Fibroblast of mammary gland (primary cell): ENCODE measurements at regions not wholly inside any gene's neighbourhood (a gene's known extent, or its start where the extent isn't known, plus 50 kb on each side); places are given as distances from the start of the nearest gene placed in this dataset.

ENCODE experiments used
- DNase-seq: peaks from one replicate; pipeline ENCODE4 v3.0.0-alpha.2; 2010; ENCODE audit warnings: low read depth
- H3K4me3 ChIP-seq: 2 replicates; pipeline ENCODE4 v1.5.1; 2011; ENCODE audit warnings: low read depth, mild to moderate bottlenecking, low read length, moderate library complexity; ENCODE audit not compliant: control insufficient read depth
- TF ChIP-seq, protein P1 (sequence below): conservative IDR thresholded peaks from 2 replicates; pipeline ENCODE4 v1.5.1; 2011; ENCODE audit warnings: low read depth, low read length, inconsistent platforms; ENCODE audit not compliant: control insufficient read depth, insufficient read depth

GRCh38 chr2:145038041-145038525 lies 518.2 kb upstream of the ZEB2 start:
- H3K4me3 ChIP-seq, result no peak overlapping the region
- TF ChIP-seq, protein P1, sequence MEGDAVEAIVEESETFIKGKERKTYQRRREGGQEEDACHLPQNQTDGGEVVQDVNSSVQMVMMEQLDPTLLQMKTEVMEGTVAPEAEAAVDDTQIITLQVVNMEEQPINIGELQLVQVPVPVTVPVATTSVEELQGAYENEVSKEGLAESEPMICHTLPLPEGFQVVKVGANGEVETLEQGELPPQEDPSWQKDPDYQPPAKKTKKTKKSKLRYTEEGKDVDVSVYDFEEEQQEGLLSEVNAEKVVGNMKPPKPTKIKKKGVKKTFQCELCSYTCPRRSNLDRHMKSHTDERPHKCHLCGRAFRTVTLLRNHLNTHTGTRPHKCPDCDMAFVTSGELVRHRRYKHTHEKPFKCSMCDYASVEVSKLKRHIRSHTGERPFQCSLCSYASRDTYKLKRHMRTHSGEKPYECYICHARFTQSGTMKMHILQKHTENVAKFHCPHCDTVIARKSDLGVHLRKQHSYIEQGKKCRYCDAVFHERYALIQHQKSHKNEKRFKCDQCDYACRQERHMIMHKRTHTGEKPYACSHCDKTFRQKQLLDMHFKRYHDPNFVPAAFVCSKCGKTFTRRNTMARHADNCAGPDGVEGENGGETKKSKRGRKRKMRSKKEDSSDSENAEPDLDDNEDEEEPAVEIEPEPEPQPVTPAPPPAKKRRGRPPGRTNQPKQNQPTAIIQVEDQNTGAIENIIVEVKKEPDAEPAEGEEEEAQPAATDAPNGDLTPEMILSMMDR, result no peak
- DNase-seq, result no peak

DNA sequence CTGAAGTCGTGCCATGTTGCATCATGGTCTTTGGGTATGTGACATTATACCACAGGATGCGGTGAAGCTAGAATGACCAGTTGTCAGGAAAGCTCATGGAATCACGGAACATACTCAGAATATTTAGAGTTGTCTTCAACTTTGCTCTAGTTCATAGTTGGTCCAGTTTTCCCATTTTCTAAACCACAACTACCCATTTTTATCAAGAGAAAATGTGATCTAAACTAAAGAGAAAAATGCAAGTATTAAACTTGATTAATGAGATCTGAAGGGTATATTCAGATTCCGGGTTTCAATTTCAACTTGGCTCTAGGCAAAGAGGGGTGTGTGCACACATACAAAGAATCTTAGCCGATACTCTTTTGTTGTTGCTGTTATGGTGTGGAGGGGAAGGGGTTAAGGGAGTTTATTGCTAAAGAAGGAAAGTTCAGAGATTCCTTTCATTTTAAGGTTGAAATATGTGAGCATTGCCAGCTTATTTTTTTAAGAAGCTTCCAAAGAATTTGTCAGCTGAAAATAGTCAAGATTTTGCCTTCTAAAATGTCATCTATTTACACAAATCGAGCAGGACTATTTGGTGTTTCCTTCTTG lies 516.6 kb upstream of the ZEB2 start:
- H3K4me3 ChIP-seq, result no peak overlapping the region
- TF ChIP-seq, protein P1, result no peak
- peak; percentile 18 for DNase-seq

DNA sequence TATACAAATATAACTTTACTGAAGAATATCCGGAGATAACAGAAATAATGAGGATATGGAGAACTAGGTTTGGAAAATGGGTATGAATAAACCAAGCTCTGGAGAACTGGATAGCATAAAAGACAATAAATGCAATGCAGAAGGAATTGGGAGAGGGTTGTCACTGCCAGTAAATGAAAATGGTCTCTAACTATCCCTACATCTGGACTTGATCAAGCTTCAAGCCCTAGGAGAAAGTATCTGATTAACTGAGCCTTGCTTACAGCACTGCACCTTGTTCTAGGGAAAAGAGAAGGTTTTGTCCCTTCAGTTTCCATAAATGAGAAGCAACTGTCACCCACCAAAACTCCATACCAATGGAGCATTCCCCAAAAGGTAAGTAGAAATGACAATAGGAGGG lies 514.6 kb upstream of the ZEB2 start:
- no peak for DNase-seq

DNA sequence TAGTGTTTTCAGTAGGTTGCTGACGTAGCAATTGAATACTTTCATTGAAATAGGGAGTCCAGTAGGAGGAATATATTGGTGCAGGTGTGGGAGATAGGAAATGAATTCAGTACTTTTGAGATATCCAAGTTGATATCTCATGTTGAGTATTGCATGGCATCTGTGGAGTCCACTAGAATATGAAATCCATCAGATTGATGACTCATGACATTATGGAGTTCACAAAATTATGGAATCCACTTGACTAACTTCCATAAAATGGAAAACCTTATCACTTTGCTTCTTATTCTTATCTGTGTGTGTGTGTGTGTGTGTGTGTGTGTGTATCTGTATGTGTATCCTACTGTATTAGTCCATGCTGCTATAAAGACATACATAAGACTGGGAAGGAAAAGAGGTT lies 513.5 kb upstream of the ZEB2 start:
- H3K4me3 ChIP-seq, result no peak overlapping the region
- no peak for DNase-seq
- TF ChIP-seq, protein P1, result no peak

More for the DNA sequence above, 514.6 kb upstream of the ZEB2 start:
- TF ChIP-seq, protein P1, result no peak
- H3K4me3 ChIP-seq, result no peak overlapping the region

GRCh38 chr2:145032791-145033190 lies 512.9 kb upstream of the ZEB2 start:
- H3K4me3 ChIP-seq, result no peak overlapping the region
- TF ChIP-seq, protein P1, result no peak
- DNase-seq, result no peak

- no peak for DNase-seq
- no peak overlapping the region for H3K4me3 ChIP-seq
- TF ChIP-seq, protein P1, result no peak
These were observed 510.0 kb upstream of the ZEB2 start for GRCh38 chr2:145029873-145030272.

- H3K4me3 ChIP-seq, result no peak overlapping the region
- TF ChIP-seq, protein P1, result no peak
- DNase-seq, result no peak
These were observed 509.2 kb upstream of the ZEB2 start for GRCh38 chr2:145029081-145029480.
